Esophagus muscularis mucosa (tissue), 4 donors: ENCODE measurements at regions not wholly inside any gene's neighbourhood (a gene's known extent, or its start where the extent isn't known, plus 50 kb on each side); places are given as distances from the start of the nearest gene placed in this dataset.

Experiments used
- DNase-seq: peaks from one replicate; pipeline ENCODE4 v3.0.0-alpha.2; 2017; ENCODE audit errors: extremely low spot score
- H3K27ac ChIP-seq, 4 donors: fragments of 200-600 bp; sonication (generic); replicated peaks in 1 of 4; 1 replicate in 3 of 4; 2 replicates in 1 of 4; pipeline ENCODE4 v1.5.1; 2016 to 2019; ENCODE audit warnings: mild to moderate bottlenecking in 1 of 4
- H3K27me3 ChIP-seq, 4 donors: fragments of 200-600 bp; sonication (generic); one replicate each; pipeline versions ENCODE4 v1.5.1 to v1.6.0; 2016 to 2019
- H3K36me3 ChIP-seq, 4 donors: fragments of 200-600 bp; sonication (generic); one replicate each; pipeline ENCODE4 v1.5.1; 2016 to 2019
- H3K4me1 ChIP-seq, 4 donors: fragments of 200-600 bp; sonication (generic); one replicate each; pipeline ENCODE4 v1.5.1; 2016 to 2019
- H3K4me3 ChIP-seq, 4 donors: fragments of 200-600 bp; sonication (generic); 1 replicate in 2 of 4; 2 replicates in 2 of 4; pipeline ENCODE4 v1.5.1; 2016 to 2019; ENCODE audit warnings: mild to moderate bottlenecking in 4 of 4, moderate library complexity in 1 of 4
- H3K9me3 ChIP-seq, 4 donors: fragments of 200-600 bp; sonication (generic); 1 replicate in 3 of 4; 2 replicates in 1 of 4; pipeline ENCODE4 v1.5.1; 2016 to 2019
- EP300 ChIP-seq: sonication (generic); formaldehyde crosslinking; IDR thresholded peaks from one replicate; pipeline ENCODE4 v1.6.1; 2017; ENCODE audit warnings: antibody characterized with exemption
- POLR2A ChIP-seq: fragments of 450-650 bp; IDR thresholded peaks from one replicate; pipeline ENCODE4 v1.6.1; 2017; ENCODE audit warnings: antibody characterized with exemption, moderate library complexity, mild to moderate bottlenecking, low read depth
- POLR2AphosphoS5 ChIP-seq, 2 donors: sonication (generic); formaldehyde crosslinking; IDR thresholded peaks; one replicate each; pipeline ENCODE4 v1.6.1; 2017; ENCODE audit warnings: antibody characterized with exemption in 2 of 2
- WGBS: methylation state at CpG from one replicate; pipeline ENCODE4 v1.1.5; 2018; 5-methylcytosine and 5-hydroxymethylcytosine counted together
- intact Hi-C: fragments of 100-400 bp; cut with DNase I; formaldehyde crosslinking; loops from one replicate; pipeline ENCODE4 v1.15.1; 2023
- TF ChIP-seq, protein P1 (sequence below), 3 experiments: fragments of 200-600 bp in 2 of 3; fragments of 450-650 bp in 1 of 3; sonication (generic) in 2 of 3; IDR thresholded peaks; one replicate each; pipeline ENCODE4 v1.5.1; 2017 to 2019; ENCODE audit warnings: antibody characterized with exemption in 3 of 3, mild to moderate bottlenecking in 2 of 3, moderate library complexity in 1 of 3

DNA sequence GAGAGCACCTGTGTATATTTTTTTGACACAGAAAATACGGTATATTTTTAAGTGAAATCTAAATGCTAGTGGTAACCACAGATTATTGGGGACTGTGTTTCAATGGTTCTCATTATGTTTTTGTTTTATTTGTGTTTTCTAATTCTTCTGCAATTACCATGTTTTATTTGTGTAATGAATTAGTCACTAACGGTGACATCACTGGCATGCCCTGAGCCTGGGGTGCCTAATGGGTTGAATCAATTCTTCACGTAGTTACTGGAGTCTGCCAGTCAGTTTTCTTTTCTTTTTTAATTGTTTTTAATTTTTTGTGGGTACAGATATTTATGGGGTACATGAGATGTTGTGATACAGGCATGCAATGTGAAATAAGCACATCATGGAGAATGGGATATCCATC lies 168.8 kb downstream of the RELL1 start:
- Histone ChIP-seq H3K4me1 (no peaks in the 10 kb centered on the region), H3K36me3 (no peaks in the 10 kb centered on the region), H3K27me3 (no peaks in the 10 kb centered on the region), H3K4me3 (no peak overlapping the region), H3K9me3 (peaks cover 0 to 24% (median 11%) of the 10 kb centered on the region in 4 donors), H3K27ac (no peak overlapping the region)
- TF ChIP-seq EP300: no peak
- TF ChIP-seq POLR2AphosphoS5 (IDR thresholded peaks at IDR 0.05): no peak
- no peak for TF ChIP-seq POLR2A
- TF ChIP-seq, protein P1, sequence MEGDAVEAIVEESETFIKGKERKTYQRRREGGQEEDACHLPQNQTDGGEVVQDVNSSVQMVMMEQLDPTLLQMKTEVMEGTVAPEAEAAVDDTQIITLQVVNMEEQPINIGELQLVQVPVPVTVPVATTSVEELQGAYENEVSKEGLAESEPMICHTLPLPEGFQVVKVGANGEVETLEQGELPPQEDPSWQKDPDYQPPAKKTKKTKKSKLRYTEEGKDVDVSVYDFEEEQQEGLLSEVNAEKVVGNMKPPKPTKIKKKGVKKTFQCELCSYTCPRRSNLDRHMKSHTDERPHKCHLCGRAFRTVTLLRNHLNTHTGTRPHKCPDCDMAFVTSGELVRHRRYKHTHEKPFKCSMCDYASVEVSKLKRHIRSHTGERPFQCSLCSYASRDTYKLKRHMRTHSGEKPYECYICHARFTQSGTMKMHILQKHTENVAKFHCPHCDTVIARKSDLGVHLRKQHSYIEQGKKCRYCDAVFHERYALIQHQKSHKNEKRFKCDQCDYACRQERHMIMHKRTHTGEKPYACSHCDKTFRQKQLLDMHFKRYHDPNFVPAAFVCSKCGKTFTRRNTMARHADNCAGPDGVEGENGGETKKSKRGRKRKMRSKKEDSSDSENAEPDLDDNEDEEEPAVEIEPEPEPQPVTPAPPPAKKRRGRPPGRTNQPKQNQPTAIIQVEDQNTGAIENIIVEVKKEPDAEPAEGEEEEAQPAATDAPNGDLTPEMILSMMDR (IDR thresholded peaks at IDR 0.05): no peak
- intact Hi-C loops: no loop called here
- no peak for DNase-seq
- WGBS: 87% methylated on average over 3 of the region's 3 CpGs

DNA sequence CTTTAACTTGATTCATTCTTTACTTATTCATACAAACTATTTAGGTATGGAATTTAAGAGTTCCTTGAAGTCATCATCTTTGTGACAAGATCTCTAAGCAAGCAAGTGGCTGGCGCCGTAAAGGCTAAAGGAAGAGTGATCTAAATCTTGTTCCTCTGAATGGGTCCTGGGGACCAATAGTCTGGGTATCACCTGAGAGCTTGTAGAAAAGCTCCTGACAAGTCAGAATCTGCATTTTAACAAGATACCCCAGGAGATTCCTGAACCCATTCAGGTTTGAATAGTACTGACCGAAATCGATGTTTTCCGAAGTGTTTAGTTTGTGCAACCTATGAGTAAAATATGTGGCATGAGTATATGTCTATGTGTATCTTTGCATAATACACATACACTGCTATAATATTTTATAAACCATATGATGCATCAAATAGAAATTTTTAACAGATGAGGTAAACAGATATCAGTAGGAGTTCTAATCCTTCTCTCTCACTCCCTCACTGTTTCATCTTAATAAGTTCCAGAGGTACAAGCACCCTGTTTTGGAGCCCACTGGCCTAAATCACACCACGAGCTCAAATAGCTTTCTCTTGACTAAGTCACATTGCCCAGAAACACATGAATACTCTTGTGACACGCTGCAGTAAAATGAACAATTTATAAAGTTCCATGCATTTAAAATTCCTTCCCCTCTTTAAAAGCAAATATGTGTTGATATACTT lies 170.0 kb downstream of the RELL1 start:
- peaks cover 0 to 24% (median 11%) of the 10 kb centered on the region in 4 donors for H3K9me3 ChIP-seq
- intact Hi-C loops: no loop called here
- no peak for DNase-seq
- no peak overlapping the region for H3K4me3 ChIP-seq
- no peak overlapping the region for H3K27ac ChIP-seq
- H3K27me3 ChIP-seq: no peaks in the 10 kb centered on the region
- no peaks in the 10 kb centered on the region for H3K36me3 ChIP-seq
- 75% methylated on average over 7 of the region's 7 CpGs for WGBS
- TF ChIP-seq POLR2A (no peak), EP300 (no peak), POLR2AphosphoS5 (IDR thresholded peaks at IDR 0.05) (no peak)
- TF ChIP-seq, protein P1 (IDR thresholded peaks at IDR 0.05): no peak
- no peaks in the 10 kb centered on the region for H3K4me1 ChIP-seq

DNA sequence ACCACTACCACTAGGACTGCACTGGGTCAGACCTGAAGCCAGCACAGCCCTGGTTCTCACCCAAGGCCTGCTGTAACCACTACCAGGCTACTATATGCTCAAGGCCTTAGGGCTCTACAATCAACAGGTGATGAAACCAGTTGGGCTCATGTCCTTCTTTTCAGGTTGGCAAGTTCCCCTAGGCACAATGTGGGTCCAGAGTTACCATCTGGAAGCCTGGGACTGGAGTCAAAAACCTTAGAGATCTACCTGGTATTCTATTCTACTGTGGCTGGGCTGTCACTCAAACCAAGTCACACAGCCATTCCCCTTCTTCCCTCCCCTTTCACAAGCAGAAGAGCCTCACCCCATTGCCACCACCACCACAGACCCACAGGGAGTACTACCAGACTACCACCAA lies 175.6 kb downstream of the RELL1 start:
- H3K9me3 ChIP-seq: peaks cover 0 to 14% (median 3%) of the 10 kb centered on the region in 4 donors
- H3K4me1 ChIP-seq: no peaks in the 10 kb centered on the region
- no peak for DNase-seq
- TF ChIP-seq POLR2AphosphoS5 (IDR thresholded peaks at IDR 0.05) (no peak), EP300 (no peak), POLR2A (no peak)
- TF ChIP-seq, protein P1 (IDR thresholded peaks at IDR 0.05): no peak
- H3K4me3 ChIP-seq: no peak overlapping the region
- intact Hi-C loops: no loop called here
- no peaks in the 10 kb centered on the region for H3K36me3 ChIP-seq
- H3K27me3 ChIP-seq: no peaks in the 10 kb centered on the region
- H3K27ac ChIP-seq: no peak overlapping the region

GRCh38 chr4:37503261-37503660 lies 182.9 kb downstream of the RELL1 start:
- DNase-seq: no peak
- TF ChIP-seq POLR2AphosphoS5 (IDR thresholded peaks at IDR 0.05) (no peak), POLR2A (no peak)
- TF ChIP-seq, protein P1 (IDR thresholded peaks at IDR 0.05): no peak
- Histone ChIP-seq H3K4me3 (no peak overlapping the region), H3K27ac (no peak overlapping the region), H3K9me3 (peaks cover 0 to 13% (median 2%) of the 10 kb centered on the region in 4 donors), H3K27me3 (no peaks in the 10 kb centered on the region), H3K36me3 (no peaks in the 10 kb centered on the region), H3K4me1 (no peaks in the 10 kb centered on the region)
- intact Hi-C loops: no loop called here

- no peaks in the 10 kb centered on the region for H3K4me1 ChIP-seq
- intact Hi-C loops: no loop called here
- H3K27me3 ChIP-seq: no peaks in the 10 kb centered on the region
- H3K4me3 ChIP-seq: no peak overlapping the region
- WGBS: 93% methylated on average over 8 of the region's 8 CpGs
- no peak overlapping the region for H3K27ac ChIP-seq
- peaks cover 0 to 14% (median 4%) of the 10 kb centered on the region in 4 donors for H3K9me3 ChIP-seq
- DNase-seq: no peak
- TF ChIP-seq, protein P1 (IDR thresholded peaks at IDR 0.05): no peak
- no peak for TF ChIP-seq EP300
- no peak for TF ChIP-seq POLR2AphosphoS5 (IDR thresholded peaks at IDR 0.05)
- no peak for TF ChIP-seq POLR2A
- no peaks in the 10 kb centered on the region for H3K36me3 ChIP-seq
These were observed 184.1 kb downstream of the RELL1 start for GRCh38 chr4:37502070-37502469.
